Heart right ventricle (tissue), 16 donors: ENCODE measurements at regions not wholly inside any gene's neighbourhood (a gene's known extent, or its start where the extent isn't known, plus 50 kb on each side); places are given as distances from the start of the nearest gene placed in this dataset.

Source experiments
- ATAC-seq, 8 donors: fragments of 200-7000 bp; cut with Tn5 transposase; one replicate each; pipeline ENCODE4 v1.9.1; 2020; ENCODE audit warnings: mild to moderate bottlenecking in 8 of 8, moderate library complexity in 8 of 8, moderate number of reproducible peaks in 1 of 8
- DNase-seq, 2 donors: peaks; one replicate each; pipeline ENCODE4 v3.0.0-alpha.2; 2020
- H3K27ac ChIP-seq, 10 donors: fragments of 200-600 bp; sonication (generic) in 2 of 10; one replicate each; pipeline versions ENCODE4 v1.5.0 to v1.8.0; 2020 to 2022; ENCODE audit warnings: mild to moderate bottlenecking in 3 of 10
- H3K27me3 ChIP-seq, 7 donors: fragments of 200-600 bp; one replicate each; pipeline ENCODE4 v1.8.0; 2021 to 2022; ENCODE audit warnings: mild to moderate bottlenecking in 2 of 7
- H3K36me3 ChIP-seq, 9 donors: fragments of 200-600 bp; sonication (generic) in 1 of 9; one replicate each; pipeline versions ENCODE4 v1.5.0 to v1.8.0; 2020 to 2022; ENCODE audit warnings: mild to moderate bottlenecking in 2 of 9
- H3K4me1 ChIP-seq, 9 donors: fragments of 200-600 bp; sonication (generic) in 1 of 9; one replicate each; pipeline versions ENCODE4 v1.5.0 to v1.8.0; 2020 to 2022; ENCODE audit warnings: mild to moderate bottlenecking in 4 of 9
- H3K4me3 ChIP-seq, 10 donors: fragments of 200-600 bp; sonication (generic) in 2 of 10; one replicate each; pipeline versions ENCODE4 v1.5.0 to v1.8.0; 2020 to 2022; ENCODE audit warnings: mild to moderate bottlenecking in 7 of 10, moderate library complexity in 2 of 10
- H3K9me3 ChIP-seq, 11 donors: fragments of 200-600 bp in 10 of 11; sonication (generic) in 2 of 11; one replicate each; pipeline versions ENCODE4 v1.5.0 to v1.8.0; 2013 to 2022; ENCODE audit warnings: mild to moderate bottlenecking in 2 of 11, control low read depth in 1 of 11, moderate library complexity in 1 of 11
- CTCF ChIP-seq, 9 donors: fragments of 200-600 bp; sonication (generic) in 2 of 9; IDR thresholded peaks; one replicate each; pipeline versions ENCODE4 v1.5.0 to v1.8.0; 2021 to 2022; ENCODE audit warnings: antibody characterized with exemption in 9 of 9, mild to moderate bottlenecking in 5 of 9, moderate library complexity in 1 of 9
- WGBS, 2 donors: extraction: QIAGEN DNeasy Blood & Tissue Kit; methylation state at CpG; one replicate each; pipeline ENCODE4 v1.1.7; 2013; ENCODE audit warnings: inconsistent platforms in 1 of 2; 5-methylcytosine and 5-hydroxymethylcytosine counted together
- intact Hi-C, 10 donors: fragments of 100-400 bp; cut with DNase I; formaldehyde crosslinking; loops; one replicate each; pipeline versions ENCODE4 v1.11.1 to v1.14.2; 2022
- donor health status: Arrhythmogenic right ventricular cardiomyopathy.
- donor health status: ischemic (EF 13 %, LVEDD 7.1; RV severe dilation, severe dysfunction).
- donor health status: healthy with polysubstance abuse.
- donor health status: DM: no; HTN: yes; CAD: no.
- donor health status: DM: no; HTN: no; CAD: no.
- donor health status: ischemic (EF 25% LVEDD 6.9; RV normal size, moderate dysfunction).
- donor health status: ischemic (EF 25% LVEDD 5.7; RV mildly dilated, moderate dysfunction).
- donor health status: healthy.
- donor health status: DM: yes; HTN: yes; CAD: no.
- donor health status: Ischemic cardiomyopathy.
- donor health status: ischemic (EF 35%, LVEDD 5.7; RV mildly dilated, moderate dysfunction).
- donor health status: nonischemic (EF 11% LVEDD 7.7; RV severe dilation, severe dysfunction).
- donor health status: DM: yes; HTN: yes; CAD: no.
- donor health status: PGD.
- donor health status: ischemic (EF 29% LVEDD 5.4; RV normal size, mild dysfunction).
- donor health status: nonischemic (EF 23%, LVEDD 6.1; RV moderate dilation, normal function).

GRCh38 chrX:115399306-115399705, 109.8 kb downstream of the LUZP4 start:
- Histone ChIP-seq H3K9me3 (no peaks in the 10 kb centered on the region), H3K36me3 (no peaks in the 10 kb centered on the region), H3K27me3 (peaks cover 0 to 29% (median 0%) of the 10 kb centered on the region in 7 donors), H3K4me3 (no peak overlapping the region), H3K4me1 (no peaks in the 10 kb centered on the region), H3K27ac (no peak overlapping the region)
- TF ChIP-seq CTCF (IDR thresholded peaks at IDR 0.05): no peak
- ATAC-seq (no peak), DNase-seq (no peak)
- WGBS, 2 donors: 90 to 96% methylated on average over 2 of the region's 2 CpGs
- intact Hi-C loops: no loop called here

- ATAC-seq (no peak), DNase-seq (no peak)
- H3K36me3 ChIP-seq: no peaks in the 10 kb centered on the region
- TF ChIP-seq CTCF (IDR thresholded peaks at IDR 0.05): no peak
- H3K4me3 ChIP-seq: no peak overlapping the region
- no peaks in the 10 kb centered on the region for H3K9me3 ChIP-seq
- 79 to 83% methylated on average over 3 of the region's 3 CpGs for WGBS, 2 donors
- no peak overlapping the region for H3K27ac ChIP-seq
- intact Hi-C loops: no loop called here
- H3K4me1 ChIP-seq: no peaks in the 10 kb centered on the region
- peaks cover 0 to 20% (median 0%) of the 10 kb centered on the region in 7 donors for H3K27me3 ChIP-seq
Measured at GRCh38 chrX:115400960-115401359, 111.4 kb downstream of the LUZP4 start.

GRCh38 chrX:115402299-115402698, 112.8 kb downstream of the LUZP4 start:
- no peak for TF ChIP-seq CTCF (IDR thresholded peaks at IDR 0.05)
- Histone ChIP-seq H3K27me3 (peaks cover 0 to 7% (median 0%) of the 10 kb centered on the region in 7 donors), H3K4me1 (no peaks in the 10 kb centered on the region), H3K27ac (no peak overlapping the region), H3K36me3 (no peaks in the 10 kb centered on the region), H3K4me3 (no peak overlapping the region), H3K9me3 (no peaks in the 10 kb centered on the region)
- ATAC-seq (no peak), DNase-seq (no peak)
- 50 to 94% methylated on average over 2 of the region's 2 CpGs for WGBS, 2 donors
- intact Hi-C loops: no loop called here

GRCh38 chrX:115408771-115409400, 119.4 kb downstream of the LUZP4 start:
- no peaks in the 10 kb centered on the region for H3K9me3 ChIP-seq
- 64 to 70% methylated on average over 2 of the region's 2 CpGs for WGBS, 2 donors
- intact Hi-C loops: no loop called here
- no peak for DNase-seq
- H3K27me3 ChIP-seq: peaks cover 0 to 16% (median 0%) of the 10 kb centered on the region in 7 donors
- H3K4me1 ChIP-seq: no peaks in the 10 kb centered on the region
- no peak for TF ChIP-seq CTCF (IDR thresholded peaks at IDR 0.05)
- H3K36me3 ChIP-seq: no peaks in the 10 kb centered on the region
- no peak overlapping the region for H3K4me3 ChIP-seq
- ATAC-seq: no peak
- no peak overlapping the region for H3K27ac ChIP-seq
